Cardiac fibroblast (primary cell): ENCODE measurements at regions not wholly inside any gene's neighbourhood (a gene's known extent, or its start where the extent isn't known, plus 50 kb on each side); places are given as distances from the start of the nearest gene placed in this dataset.

Experiments used
- DNase-seq, 2 donors: peaks; one replicate each; pipeline versions ENCODE4 v3.0.0 to v3.0.0-alpha.2; 2010; ENCODE audit warnings: low read depth in 2 of 2
- H3K4me3 ChIP-seq, 2 donors: replicated peaks in 1 of 2; 1 replicate in 1 of 2; 2 replicates in 1 of 2; pipeline ENCODE4 v1.5.1; 2011; ENCODE audit warnings: low read depth in 2 of 2, low read length in 2 of 2, mild to moderate bottlenecking in 2 of 2, moderate library complexity in 1 of 2
- CTCF ChIP-seq: IDR thresholded peaks from one replicate; pipeline ENCODE4 v1.5.1; 2011; ENCODE audit warnings: low read depth, mild to moderate bottlenecking, low read length, inconsistent platforms

GRCh38 chr14:101508948-101509729, 52.2 kb upstream of the DIO3 start:
- DNase-seq = no peak
- no peak overlapping the region for H3K4me3 ChIP-seq
- TF ChIP-seq CTCF = no peak

- TF ChIP-seq CTCF = no peak
- no peak for DNase-seq
- H3K4me3 ChIP-seq = no peak overlapping the region
Observed at GRCh38 chr14:101509730-101510371, 51.4 kb upstream of the DIO3 start.

- no peak for TF ChIP-seq CTCF
- no peak for DNase-seq
- H3K4me3 ChIP-seq = no peak overlapping the region
Observed at GRCh38 chr14:101511199-101511598, 50.1 kb upstream of the DIO3 start.
